ENCODE measurements at regions not wholly inside any gene's neighbourhood (a gene's known extent, or its start where the extent isn't known, plus 50 kb on each side); places are given as distances from the start of the nearest gene placed in this dataset.

DNA sequence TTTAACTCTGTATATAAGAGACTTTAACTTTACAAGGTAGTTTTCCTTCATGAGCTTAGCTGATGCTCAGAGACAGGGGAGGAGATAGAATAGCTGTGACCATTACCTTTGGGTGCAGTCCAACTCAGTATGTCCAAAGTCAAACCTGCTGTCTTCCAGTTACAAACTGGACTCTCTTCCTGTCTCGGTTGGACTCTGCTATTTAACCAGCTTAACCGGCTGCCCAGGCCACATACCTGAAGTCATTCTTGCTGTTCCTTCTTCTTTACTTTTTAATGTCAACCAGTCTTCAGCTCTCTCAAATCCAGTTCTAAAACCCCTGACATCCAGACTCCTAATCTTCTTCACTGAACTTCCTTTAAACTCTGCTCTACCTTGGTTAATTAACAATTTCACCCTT, 138.3 kb upstream of the TSHZ2 start:
- Histone ChIP-seq H3K9ac (ENCODE audit: low read length) (no peak overlapping the region), H3K27me3 (replicated peaks; ENCODE audit: control insufficient read depth, insufficient read depth, low read length) (no peaks in the 10 kb centered on the region), H3K9me3 (ENCODE audit: control insufficient read depth, low read length) (peaks cover 7% of the 10 kb centered on the region), H3K4me3 (ENCODE audit: low read length) (no peak overlapping the region), H3K36me3 (ENCODE audit: control insufficient read depth, insufficient read depth, low read length, severe bottlenecking) (no peaks in the 10 kb centered on the region), H3K4me1 (ENCODE audit: control insufficient read depth, insufficient read depth, low read length) (peaks cover 8% of the 10 kb centered on the region)
- DNase-seq (ENCODE audit: low read depth): no peak

- no peak overlapping the region for H3K9ac ChIP-seq (ENCODE audit: low read length)
- H3K9me3 ChIP-seq (ENCODE audit: control insufficient read depth, low read length): peaks cover 7% of the 10 kb centered on the region
- H3K27me3 ChIP-seq (replicated peaks; ENCODE audit: control insufficient read depth, insufficient read depth, low read length): no peaks in the 10 kb centered on the region
- H3K4me1 ChIP-seq (ENCODE audit: control insufficient read depth, insufficient read depth, low read length): peaks cover 18% of the 10 kb centered on the region
- H3K36me3 ChIP-seq (ENCODE audit: control insufficient read depth, insufficient read depth, low read length, severe bottlenecking): no peaks in the 10 kb centered on the region
- no peak for DNase-seq (ENCODE audit: low read depth)
- H3K4me3 ChIP-seq (ENCODE audit: low read length): no peak overlapping the region
Measured at GRCh38 chr20:52832151-52832774, 139.9 kb upstream of the TSHZ2 start.

DNA sequence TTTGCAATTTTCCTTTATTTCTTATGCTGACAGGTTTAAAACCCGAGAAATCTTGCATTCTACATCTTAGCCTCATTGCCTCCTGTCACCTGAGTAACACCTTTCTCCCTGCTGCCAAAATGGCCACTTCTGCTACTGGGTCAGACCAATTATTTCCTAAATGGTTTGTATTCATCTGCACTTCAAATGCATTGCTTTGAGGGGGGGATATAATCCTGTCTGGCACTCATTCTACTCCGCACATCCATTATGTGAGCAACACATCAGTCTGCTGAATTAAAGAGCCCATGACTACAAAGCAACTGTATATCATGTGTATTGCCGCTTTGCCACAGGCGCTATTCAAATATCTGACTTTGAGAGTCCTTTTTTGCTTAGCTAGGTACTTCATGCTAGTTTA, 141.6 kb upstream of the TSHZ2 start:
- peaks cover 9% of the 10 kb centered on the region for H3K9me3 ChIP-seq (ENCODE audit: control insufficient read depth, low read length)
- H3K4me3 ChIP-seq (ENCODE audit: low read length): no peak overlapping the region
- no peak overlapping the region for H3K9ac ChIP-seq (ENCODE audit: low read length)

DNA sequence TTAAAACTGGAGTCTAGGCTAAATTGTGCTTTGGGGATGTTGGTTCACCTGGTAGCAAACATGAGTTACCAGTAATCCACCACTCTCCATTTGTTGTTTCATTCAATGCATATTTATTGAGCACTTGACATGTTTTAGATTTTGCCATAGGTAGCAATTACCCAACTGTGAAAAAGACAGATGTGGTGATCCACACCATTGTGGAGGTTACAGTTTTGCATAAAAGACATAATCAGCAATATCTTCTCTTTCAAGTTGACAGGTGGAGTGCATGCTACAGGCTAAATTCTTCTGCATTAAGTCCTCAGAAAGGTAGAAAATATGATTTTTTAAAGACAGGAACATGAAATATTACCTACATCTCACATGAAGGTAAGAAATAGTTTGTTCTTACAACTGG, 143.0 kb upstream of the TSHZ2 start:
- Histone ChIP-seq H3K27me3 (replicated peaks; ENCODE audit: control insufficient read depth, insufficient read depth, low read length) (no peaks in the 10 kb centered on the region), H3K36me3 (ENCODE audit: control insufficient read depth, insufficient read depth, low read length, severe bottlenecking) (no peaks in the 10 kb centered on the region), H3K9me3 (ENCODE audit: control insufficient read depth, low read length) (peaks cover 9% of the 10 kb centered on the region), H3K4me3 (ENCODE audit: low read length) (no peak overlapping the region), H3K9ac (ENCODE audit: low read length) (no peak overlapping the region), H3K4me1 (ENCODE audit: control insufficient read depth, insufficient read depth, low read length) (peaks cover 14% of the 10 kb centered on the region)
- no peak for DNase-seq (ENCODE audit: low read depth)

More for the DNA sequence above, 141.6 kb upstream of the TSHZ2 start:
- peaks cover 14% of the 10 kb centered on the region for H3K4me1 ChIP-seq (ENCODE audit: control insufficient read depth, insufficient read depth, low read length)
- no peaks in the 10 kb centered on the region for H3K36me3 ChIP-seq (ENCODE audit: control insufficient read depth, insufficient read depth, low read length, severe bottlenecking)
- H3K27me3 ChIP-seq (replicated peaks; ENCODE audit: control insufficient read depth, insufficient read depth, low read length): no peaks in the 10 kb centered on the region
- DNase-seq (ENCODE audit: low read depth): no peak

DNA sequence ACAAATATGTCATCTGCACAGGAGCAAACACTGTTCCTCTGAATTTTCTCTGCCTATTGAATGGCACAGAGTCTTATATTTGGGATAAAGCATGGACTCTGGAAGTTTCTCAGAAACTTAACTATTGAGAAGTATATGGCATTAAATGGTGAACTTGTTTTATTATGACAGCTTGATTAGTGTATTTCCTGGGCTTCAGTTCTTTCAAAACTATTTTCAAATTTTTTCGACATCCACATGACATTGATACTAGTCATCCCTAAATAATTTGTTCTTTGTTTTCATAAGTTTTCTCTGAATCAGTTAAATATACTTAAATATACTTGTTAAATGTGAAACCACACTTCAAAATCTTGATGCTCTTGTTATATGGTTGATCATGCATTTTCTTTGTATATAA, 144.0 kb upstream of the TSHZ2 start:
- Histone ChIP-seq H3K4me1 (ENCODE audit: control insufficient read depth, insufficient read depth, low read length) (peaks cover 14% of the 10 kb centered on the region), H3K9ac (ENCODE audit: low read length) (no peak overlapping the region), H3K27me3 (replicated peaks; ENCODE audit: control insufficient read depth, insufficient read depth, low read length) (no peaks in the 10 kb centered on the region), H3K4me3 (ENCODE audit: low read length) (no peak overlapping the region), H3K36me3 (ENCODE audit: control insufficient read depth, insufficient read depth, low read length, severe bottlenecking) (no peaks in the 10 kb centered on the region), H3K9me3 (ENCODE audit: control insufficient read depth, low read length) (peaks cover 9% of the 10 kb centered on the region)
- no peak for DNase-seq (ENCODE audit: low read depth)

GRCh38 chr20:52826722-52827121, 145.4 kb upstream of the TSHZ2 start:
- no peaks in the 10 kb centered on the region for H3K27me3 ChIP-seq (replicated peaks; ENCODE audit: control insufficient read depth, insufficient read depth, low read length)
- H3K9ac ChIP-seq (ENCODE audit: low read length): no peak overlapping the region
- H3K4me3 ChIP-seq (ENCODE audit: low read length): no peak overlapping the region
- H3K9me3 ChIP-seq (ENCODE audit: control insufficient read depth, low read length): peaks cover 9% of the 10 kb centered on the region
- peaks cover 14% of the 10 kb centered on the region for H3K4me1 ChIP-seq (ENCODE audit: control insufficient read depth, insufficient read depth, low read length)
- no peak for DNase-seq (ENCODE audit: low read depth)
- no peaks in the 10 kb centered on the region for H3K36me3 ChIP-seq (ENCODE audit: control insufficient read depth, insufficient read depth, low read length, severe bottlenecking)

DNA sequence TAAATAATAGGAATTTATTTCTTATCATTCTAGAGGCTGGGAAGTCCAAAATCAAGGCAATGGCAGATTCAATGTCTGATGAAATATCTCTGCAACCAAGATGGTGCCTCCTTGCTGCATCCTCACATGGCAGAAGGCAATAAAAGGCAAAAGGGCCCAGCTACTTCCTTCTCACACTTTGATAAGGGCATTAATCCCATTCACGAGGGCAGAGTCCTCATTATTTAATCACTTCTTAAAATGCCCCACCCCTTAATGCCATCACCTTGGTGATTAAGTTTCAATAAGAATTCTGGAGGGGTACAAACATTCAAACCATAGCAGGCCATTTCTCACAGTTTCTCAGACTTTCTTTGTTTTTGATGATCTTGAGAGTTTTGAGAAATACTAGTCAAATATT, 145.8 kb upstream of the TSHZ2 start:
- no peaks in the 10 kb centered on the region for H3K27me3 ChIP-seq (replicated peaks; ENCODE audit: control insufficient read depth, insufficient read depth, low read length)
- H3K4me3 ChIP-seq (ENCODE audit: low read length): no peak overlapping the region
- H3K36me3 ChIP-seq (ENCODE audit: control insufficient read depth, insufficient read depth, low read length, severe bottlenecking): no peaks in the 10 kb centered on the region
- peaks cover 14% of the 10 kb centered on the region for H3K4me1 ChIP-seq (ENCODE audit: control insufficient read depth, insufficient read depth, low read length)
- DNase-seq (ENCODE audit: low read depth): no peak
- no peak overlapping the region for H3K9ac ChIP-seq (ENCODE audit: low read length)
- peaks cover 9% of the 10 kb centered on the region for H3K9me3 ChIP-seq (ENCODE audit: control insufficient read depth, low read length)

DNA sequence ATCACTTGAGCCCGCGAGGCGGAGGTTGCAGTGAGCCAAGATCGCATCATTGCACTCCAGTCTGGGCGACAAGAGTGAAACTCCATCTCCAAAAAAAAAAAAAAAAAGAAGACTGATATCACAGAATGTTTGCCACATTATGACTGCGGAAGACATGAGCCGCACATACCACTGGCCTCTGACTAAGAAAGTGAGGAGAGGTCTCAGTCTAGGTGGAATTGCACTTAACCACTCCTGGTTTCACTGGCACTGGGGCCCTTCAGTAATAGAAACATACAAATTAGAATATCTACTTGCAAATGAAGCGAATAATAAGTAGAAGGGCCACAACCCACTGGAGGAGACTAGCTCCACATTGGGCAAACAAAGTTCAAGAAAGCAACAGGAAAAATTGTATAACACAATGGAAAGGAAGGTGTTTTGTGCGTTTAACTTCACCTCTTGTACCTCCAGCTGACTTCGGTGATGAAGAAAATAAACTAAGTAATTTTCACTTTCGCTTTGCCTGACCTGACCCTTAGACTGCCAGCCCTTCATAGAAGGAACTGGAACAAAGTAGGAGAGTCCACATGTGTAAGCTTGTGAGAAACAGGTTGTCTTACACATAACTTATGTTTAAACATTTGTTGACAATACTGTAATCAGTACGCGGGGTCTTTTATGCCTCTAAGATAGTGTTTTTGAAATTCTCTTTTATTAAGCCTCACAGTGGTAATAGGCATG, 147.5 kb upstream of the TSHZ2 start:
- Histone ChIP-seq H3K27me3 (replicated peaks; ENCODE audit: control insufficient read depth, insufficient read depth, low read length) (no peaks in the 10 kb centered on the region), H3K36me3 (ENCODE audit: control insufficient read depth, insufficient read depth, low read length, severe bottlenecking) (no peaks in the 10 kb centered on the region), H3K9me3 (ENCODE audit: control insufficient read depth, low read length) (peaks cover 4% of the 10 kb centered on the region), H3K4me3 (ENCODE audit: low read length) (no peak overlapping the region), H3K4me1 (ENCODE audit: control insufficient read depth, insufficient read depth, low read length) (peaks cover 14% of the 10 kb centered on the region), H3K9ac (ENCODE audit: low read length) (no peak overlapping the region)
- DNase-seq (ENCODE audit: low read depth): no peak

DNA sequence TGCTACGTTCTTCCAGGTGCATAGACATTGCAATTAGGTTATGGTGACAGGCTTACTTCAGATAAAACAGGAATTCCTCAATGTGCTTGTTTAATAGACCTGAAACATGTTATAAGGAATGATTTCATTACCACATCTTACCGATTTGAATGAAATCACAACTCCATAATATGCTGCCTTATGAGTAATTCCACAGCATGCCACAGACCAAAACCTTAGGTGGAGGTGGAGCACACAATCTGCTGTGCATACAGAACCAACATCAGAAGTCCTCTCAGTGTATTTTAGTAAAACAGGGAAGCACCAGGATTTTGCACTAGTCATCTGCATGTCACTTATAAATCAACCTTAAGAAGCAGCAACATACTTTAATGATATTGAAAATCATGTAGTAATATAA, 148.9 kb upstream of the TSHZ2 start:
- no peak for DNase-seq (ENCODE audit: low read depth)
- no peak overlapping the region for H3K9ac ChIP-seq (ENCODE audit: low read length)
- H3K4me3 ChIP-seq (ENCODE audit: low read length): no peak overlapping the region
- peaks cover 2% of the 10 kb centered on the region for H3K9me3 ChIP-seq (ENCODE audit: control insufficient read depth, low read length)
- peaks cover 8% of the 10 kb centered on the region for H3K4me1 ChIP-seq (ENCODE audit: control insufficient read depth, insufficient read depth, low read length)
- H3K27me3 ChIP-seq (replicated peaks; ENCODE audit: control insufficient read depth, insufficient read depth, low read length): no peaks in the 10 kb centered on the region
- H3K36me3 ChIP-seq (ENCODE audit: control insufficient read depth, insufficient read depth, low read length, severe bottlenecking): no peaks in the 10 kb centered on the region

DNA sequence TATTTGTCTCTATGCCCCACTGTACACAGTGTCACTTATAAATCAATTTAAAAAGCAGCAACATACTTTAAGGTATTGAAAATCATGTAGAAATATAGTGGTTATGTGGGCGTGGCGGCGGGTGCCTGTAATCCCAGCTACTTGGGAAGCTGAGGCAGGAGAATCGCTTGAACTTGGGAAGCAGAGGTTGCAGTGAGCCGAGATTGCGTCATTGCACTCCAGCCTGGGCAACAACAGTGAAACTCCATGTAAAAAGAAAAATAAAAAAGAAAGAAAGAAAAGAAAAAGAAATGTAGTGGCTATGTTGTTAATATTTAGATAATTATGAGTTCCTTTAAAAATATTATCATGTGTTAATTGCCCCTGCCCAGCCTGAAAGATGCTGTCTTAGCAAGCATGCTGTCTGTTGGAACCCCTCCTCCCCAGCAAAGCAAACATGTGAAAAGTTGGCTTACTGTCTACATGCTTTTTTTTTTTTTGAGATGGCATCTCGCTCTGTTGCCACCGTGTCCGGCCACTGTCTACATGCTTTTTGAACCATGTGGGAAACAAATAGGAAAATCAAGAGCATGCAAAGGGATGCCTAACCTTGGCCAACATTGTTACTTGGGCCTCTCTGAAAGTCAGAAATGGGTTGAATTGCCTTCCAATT, 151.4 kb upstream of the TSHZ2 start:
- Histone ChIP-seq H3K4me1 (ENCODE audit: control insufficient read depth, insufficient read depth, low read length) (peaks cover 8% of the 10 kb centered on the region), H3K9me3 (ENCODE audit: control insufficient read depth, low read length) (no peaks in the 10 kb centered on the region), H3K36me3 (ENCODE audit: control insufficient read depth, insufficient read depth, low read length, severe bottlenecking) (no peaks in the 10 kb centered on the region), H3K9ac (ENCODE audit: low read length) (no peak overlapping the region), H3K4me3 (ENCODE audit: low read length) (no peak overlapping the region), H3K27me3 (replicated peaks; ENCODE audit: control insufficient read depth, insufficient read depth, low read length) (no peaks in the 10 kb centered on the region)
- no peak for DNase-seq (ENCODE audit: low read depth)

DNA sequence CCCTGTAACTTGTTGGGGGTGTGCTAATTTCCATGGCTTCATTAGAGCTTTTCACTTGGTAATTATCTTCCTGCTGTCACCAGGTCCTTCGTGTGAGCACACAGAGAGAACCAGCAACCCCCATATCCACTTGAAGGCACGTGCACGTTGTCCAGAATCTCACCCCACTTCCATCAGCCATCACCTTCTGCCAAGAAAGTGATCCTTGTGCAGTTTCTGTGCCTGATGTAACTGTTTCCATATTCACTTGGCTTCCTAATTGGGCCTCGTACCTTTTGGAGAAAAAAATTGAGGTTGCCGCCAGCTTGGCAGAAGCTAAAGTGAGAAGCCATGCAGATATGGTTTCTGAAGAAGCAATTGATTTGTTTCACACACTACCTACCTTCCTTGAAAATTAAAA, 153.7 kb upstream of the TSHZ2 start:
- Histone ChIP-seq H3K4me1 (ENCODE audit: control insufficient read depth, insufficient read depth, low read length) (peaks cover 13% of the 10 kb centered on the region), H3K36me3 (ENCODE audit: control insufficient read depth, insufficient read depth, low read length, severe bottlenecking) (no peaks in the 10 kb centered on the region), H3K9ac (ENCODE audit: low read length) (no peak overlapping the region), H3K9me3 (ENCODE audit: control insufficient read depth, low read length) (no peaks in the 10 kb centered on the region), H3K4me3 (ENCODE audit: low read length) (no peak overlapping the region), H3K27me3 (replicated peaks; ENCODE audit: control insufficient read depth, insufficient read depth, low read length) (no peaks in the 10 kb centered on the region)
- DNase-seq (ENCODE audit: low read depth): no peak
